ENCODE measurements at regions not wholly inside any gene's neighbourhood (a gene's known extent, or its start where the extent isn't known, plus 50 kb on each side); places are given as distances from the start of the nearest gene placed in this dataset.
"Not testable (repeated sequence)": the region's sequence is repeated elsewhere in the genome, so short reads cannot be mapped to it uniquely, and the experiment has no call there.

DNA sequence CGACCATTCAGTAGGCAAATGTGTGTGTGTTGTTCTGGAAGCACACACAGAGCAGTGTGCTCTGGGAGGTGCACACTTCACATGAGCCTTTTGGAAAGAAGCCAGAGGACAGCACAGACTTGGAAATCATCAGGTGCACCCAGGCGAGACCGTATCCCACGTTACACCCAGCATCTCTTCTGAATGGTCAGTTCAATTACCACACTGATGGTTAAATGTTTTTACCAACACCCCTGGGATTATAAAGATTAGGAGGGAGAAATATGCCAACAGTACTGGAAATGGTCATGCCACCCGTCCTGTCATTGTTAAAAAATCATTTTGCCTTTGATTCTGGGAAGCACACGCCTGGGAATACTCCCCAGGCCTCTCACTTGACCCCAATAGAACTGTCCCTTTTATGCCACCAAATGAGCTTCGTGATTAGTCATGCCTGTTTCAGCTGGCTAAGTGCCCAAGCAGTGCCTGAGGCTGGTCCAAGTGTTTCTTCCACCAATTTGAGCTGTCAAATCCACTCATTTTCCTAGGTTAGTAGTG lies 183.7 kb downstream of the NRP2 start:
- DNase-seq (ENCODE audit: low read depth in 1 of 2, low spot score in 1 of 2): no peak

GRCh38 chr2:205865056-205865455 lies 182.8 kb downstream of the NRP2 start:
- no peak for DNase-seq (ENCODE audit: low read depth in 1 of 2, low spot score in 1 of 2)

DNA sequence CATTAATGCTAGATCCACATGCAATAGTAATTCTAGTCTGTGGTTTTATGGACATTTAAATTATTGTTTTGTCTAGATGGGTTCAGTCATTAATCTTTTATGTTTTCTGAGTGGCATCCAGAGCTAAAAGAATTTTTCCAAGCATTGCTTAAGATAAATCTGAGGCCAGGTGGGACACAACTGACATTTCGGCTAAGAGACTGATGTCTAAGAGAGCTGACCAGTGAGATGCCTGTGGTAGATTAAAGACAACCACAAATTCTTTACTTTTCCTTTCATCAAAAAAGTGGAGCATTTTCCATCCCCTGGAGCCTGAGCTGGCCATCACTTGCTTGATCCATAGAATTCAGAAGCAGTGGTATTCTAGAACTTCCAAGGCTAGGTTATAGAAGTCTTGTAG lies 182.2 kb downstream of the NRP2 start:
- DNase-seq (ENCODE audit: low read depth in 1 of 2, low spot score in 1 of 2): no peak

GRCh38 chr2:205862761-205863160 lies 180.5 kb downstream of the NRP2 start:
- not testable (repeated sequence) for DNase-seq (ENCODE audit: low read depth in 1 of 2, low spot score in 1 of 2)

GRCh38 chr2:205860885-205861284 lies 178.6 kb downstream of the NRP2 start:
- no peak for DNase-seq (ENCODE audit: low read depth in 1 of 2, low spot score in 1 of 2)

- no peak for DNase-seq (ENCODE audit: low read depth in 1 of 2, low spot score in 1 of 2)
Measured at GRCh38 chr2:205860181-205860580, 177.9 kb downstream of the NRP2 start.

DNA sequence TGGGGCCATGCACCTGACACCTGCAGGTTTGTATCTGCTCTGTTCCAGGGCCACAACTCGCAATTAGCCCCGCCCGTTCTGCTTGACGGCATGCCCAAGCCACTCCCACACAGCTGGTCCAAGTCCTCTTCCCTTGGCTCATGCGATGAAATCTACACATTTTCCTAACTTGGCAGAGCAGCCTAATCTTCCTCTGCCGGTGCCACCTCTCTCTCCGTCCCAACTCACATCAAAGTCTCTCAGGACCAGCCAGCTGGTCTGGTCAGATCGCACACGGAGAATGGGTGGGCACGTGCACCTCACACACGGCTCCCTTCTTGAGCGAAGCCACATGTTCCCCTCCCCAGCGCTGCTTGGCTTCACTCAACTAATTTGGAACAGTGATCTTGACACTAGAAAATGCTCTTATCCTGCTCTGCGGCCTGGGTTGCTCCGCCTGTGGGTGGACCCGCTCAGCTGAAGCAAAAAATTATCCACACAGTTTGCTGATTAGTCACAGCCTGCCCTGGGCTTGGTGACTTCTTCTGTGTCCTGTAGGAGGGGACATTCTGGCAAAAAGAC lies 176.7 kb downstream of the NRP2 start:
- no peak for DNase-seq (ENCODE audit: low read depth in 1 of 2, low spot score in 1 of 2)

GRCh38 chr2:205858275-205858674 lies 176.0 kb downstream of the NRP2 start:
- DNase-seq (ENCODE audit: low read depth in 1 of 2, low spot score in 1 of 2): no peak

- no peak for DNase-seq (ENCODE audit: low read depth in 1 of 2, low spot score in 1 of 2)
Measured at GRCh38 chr2:205857520-205858237, 175.4 kb downstream of the NRP2 start.

DNA sequence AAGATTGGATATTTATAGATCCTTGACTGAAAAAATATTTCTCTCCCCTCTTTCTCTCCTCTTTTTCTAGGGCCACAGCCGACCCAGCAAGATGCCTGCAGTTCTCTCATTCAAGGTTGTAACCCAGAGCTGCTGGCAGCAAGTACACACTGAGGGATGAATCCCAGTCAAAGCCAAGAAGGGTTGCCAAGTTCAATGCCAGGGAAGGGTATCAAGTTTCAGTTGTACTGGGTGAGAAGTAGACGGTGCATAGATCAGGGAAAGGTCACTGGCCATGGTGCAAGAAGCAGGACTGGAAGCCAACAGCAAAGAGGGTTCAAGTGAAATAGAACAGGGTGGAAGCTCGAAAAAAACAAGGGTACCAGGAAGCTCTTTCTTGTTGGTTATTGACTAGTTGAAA lies 170.2 kb downstream of the NRP2 start:
- DNase-seq (ENCODE audit: low read depth in 1 of 2, low spot score in 1 of 2): no peak

- DNase-seq (ENCODE audit: low read depth in 1 of 2, low spot score in 1 of 2): no peak
Measured at GRCh38 chr2:205850611-205851010, 168.3 kb downstream of the NRP2 start.

GRCh38 chr2:205850132-205850531 lies 167.8 kb downstream of the NRP2 start:
- no peak for DNase-seq (ENCODE audit: low read depth in 1 of 2, low spot score in 1 of 2)

GRCh38 chr2:205849136-205849535 lies 166.8 kb downstream of the NRP2 start:
- no peak for DNase-seq (ENCODE audit: low read depth in 1 of 2, low spot score in 1 of 2)

- no peak for DNase-seq (ENCODE audit: low read depth in 1 of 2, low spot score in 1 of 2)
Measured at GRCh38 chr2:205848601-205849000, 166.3 kb downstream of the NRP2 start.
